ENCODE measurements at regions not wholly inside any gene's neighbourhood (a gene's known extent, or its start where the extent isn't known, plus 50 kb on each side); places are given as distances from the start of the nearest gene placed in this dataset.

GRCh38 chr6:159473475-159474263, 219.4 kb downstream of the SOD2 start:
- H3K27ac ChIP-seq (ENCODE audit: low read depth, low read length), result no peak overlapping the region
- no peak overlapping the region for H3K4me3 ChIP-seq (ENCODE audit: low read length)
- H3K4me2 ChIP-seq (ENCODE audit: low read length), result no peak overlapping the region
- peaks cover 8% of the 10 kb centered on the region for H3K9me3 ChIP-seq (ENCODE audit: control insufficient read depth, insufficient read depth, low read length)
- H3K4me1 ChIP-seq (ENCODE audit: control insufficient read depth, low read length), result peaks cover 16% of the 10 kb centered on the region
- no peaks in the 10 kb centered on the region for H3F3A ChIP-seq (ENCODE audit: control insufficient read depth, insufficient read depth)
- no peaks in the 10 kb centered on the region for H4K20me1 ChIP-seq (ENCODE audit: control insufficient read depth, insufficient read depth, low read depth, low read length)
- no peaks in the 10 kb centered on the region for H3K27me3 ChIP-seq (ENCODE audit: control insufficient read depth, low read length)
- TF ChIP-seq, protein P1, sequence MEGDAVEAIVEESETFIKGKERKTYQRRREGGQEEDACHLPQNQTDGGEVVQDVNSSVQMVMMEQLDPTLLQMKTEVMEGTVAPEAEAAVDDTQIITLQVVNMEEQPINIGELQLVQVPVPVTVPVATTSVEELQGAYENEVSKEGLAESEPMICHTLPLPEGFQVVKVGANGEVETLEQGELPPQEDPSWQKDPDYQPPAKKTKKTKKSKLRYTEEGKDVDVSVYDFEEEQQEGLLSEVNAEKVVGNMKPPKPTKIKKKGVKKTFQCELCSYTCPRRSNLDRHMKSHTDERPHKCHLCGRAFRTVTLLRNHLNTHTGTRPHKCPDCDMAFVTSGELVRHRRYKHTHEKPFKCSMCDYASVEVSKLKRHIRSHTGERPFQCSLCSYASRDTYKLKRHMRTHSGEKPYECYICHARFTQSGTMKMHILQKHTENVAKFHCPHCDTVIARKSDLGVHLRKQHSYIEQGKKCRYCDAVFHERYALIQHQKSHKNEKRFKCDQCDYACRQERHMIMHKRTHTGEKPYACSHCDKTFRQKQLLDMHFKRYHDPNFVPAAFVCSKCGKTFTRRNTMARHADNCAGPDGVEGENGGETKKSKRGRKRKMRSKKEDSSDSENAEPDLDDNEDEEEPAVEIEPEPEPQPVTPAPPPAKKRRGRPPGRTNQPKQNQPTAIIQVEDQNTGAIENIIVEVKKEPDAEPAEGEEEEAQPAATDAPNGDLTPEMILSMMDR (IDR thresholded peaks at IDR 0.05; ENCODE audit: low read depth, low read length, poor library complexity, severe bottlenecking), result no peak
- TF ChIP-seq EZH2phosphoT487 (IDR thresholded peaks at IDR 0.05; ENCODE audit: borderline replicate concordance, low read length), result no peak
- H3K9me2 ChIP-seq (replicated peaks; ENCODE audit: control insufficient read depth, low read length), result no peaks in the 10 kb centered on the region
- H3K79me2 ChIP-seq (ENCODE audit: control insufficient read depth, low read length), result no peaks in the 10 kb centered on the region
- H3K36me3 ChIP-seq (ENCODE audit: control insufficient read depth, low read length), result no peaks in the 10 kb centered on the region

DNA sequence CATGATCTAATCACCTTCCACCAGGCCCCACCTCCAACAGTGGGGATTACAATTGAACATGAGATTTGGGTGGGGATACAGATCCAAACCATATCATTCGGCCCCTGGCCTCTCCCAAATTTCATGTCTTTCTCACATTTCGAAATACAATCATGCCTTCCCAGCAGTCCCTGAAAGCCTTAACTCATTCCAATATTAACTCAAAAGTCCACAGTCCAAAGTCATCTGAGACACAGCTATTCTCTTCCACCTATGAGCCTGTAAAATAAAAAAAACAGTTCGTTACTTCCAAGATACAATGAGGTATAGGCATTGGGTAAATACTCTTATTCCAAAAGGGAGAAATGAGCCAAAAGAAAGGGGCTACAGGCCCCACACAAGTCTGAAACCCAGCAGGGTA, 222.6 kb downstream of the SOD2 start:
- Histone ChIP-seq H3F3A (ENCODE audit: control insufficient read depth, insufficient read depth) (peaks cover 18% of the 10 kb centered on the region), H3K9me2 (replicated peaks; ENCODE audit: control insufficient read depth, low read length) (no peaks in the 10 kb centered on the region), H3K4me2 (ENCODE audit: low read length) (no peak overlapping the region), H3K4me1 (ENCODE audit: control insufficient read depth, low read length) (peaks cover 49% of the 10 kb centered on the region), H3K27me3 (ENCODE audit: control insufficient read depth, low read length) (no peaks in the 10 kb centered on the region), H3K36me3 (ENCODE audit: control insufficient read depth, low read length) (0 out of 2 replicates have a peak, but pooled peaks cover 2% of the 10 kb centered on the region), H3K27ac (ENCODE audit: low read depth, low read length) (no peak overlapping the region), H4K20me1 (ENCODE audit: control insufficient read depth, insufficient read depth, low read depth, low read length) (no peaks in the 10 kb centered on the region), H3K4me3 (ENCODE audit: low read length) (no peak overlapping the region), H3K9me3 (ENCODE audit: control insufficient read depth, insufficient read depth, low read length) (peaks cover 8% of the 10 kb centered on the region), H3K79me2 (ENCODE audit: control insufficient read depth, low read length) (no peaks in the 10 kb centered on the region)
- no peak for TF ChIP-seq EZH2phosphoT487 (IDR thresholded peaks at IDR 0.05; ENCODE audit: borderline replicate concordance, low read length)
- TF ChIP-seq, protein P1 (IDR thresholded peaks at IDR 0.05; ENCODE audit: low read depth, low read length, poor library complexity, severe bottlenecking), result no peak

GRCh38 chr6:159469443-159469842, 223.6 kb downstream of the SOD2 start:
- Histone ChIP-seq H4K20me1 (ENCODE audit: control insufficient read depth, insufficient read depth, low read depth, low read length) (no peaks in the 10 kb centered on the region), H3K27ac (ENCODE audit: low read depth, low read length) (no peak overlapping the region), H3K4me1 (ENCODE audit: control insufficient read depth, low read length) (peaks cover 58% of the 10 kb centered on the region), H3K4me3 (ENCODE audit: low read length) (no peak overlapping the region), H3F3A (ENCODE audit: control insufficient read depth, insufficient read depth) (peaks cover 18% of the 10 kb centered on the region), H3K4me2 (ENCODE audit: low read length) (no peak overlapping the region), H3K27me3 (ENCODE audit: control insufficient read depth, low read length) (no peaks in the 10 kb centered on the region), H3K9me3 (ENCODE audit: control insufficient read depth, insufficient read depth, low read length) (peaks cover 8% of the 10 kb centered on the region), H3K79me2 (ENCODE audit: control insufficient read depth, low read length) (no peaks in the 10 kb centered on the region), H3K36me3 (ENCODE audit: control insufficient read depth, low read length) (0 out of 2 replicates have a peak, but pooled peaks cover 2% of the 10 kb centered on the region), H3K9me2 (replicated peaks; ENCODE audit: control insufficient read depth, low read length) (no peaks in the 10 kb centered on the region)
- TF ChIP-seq EZH2phosphoT487 (IDR thresholded peaks at IDR 0.05; ENCODE audit: borderline replicate concordance, low read length), result no peak
- TF ChIP-seq, protein P1 (IDR thresholded peaks at IDR 0.05; ENCODE audit: low read depth, low read length, poor library complexity, severe bottlenecking), result no peak
